Keratinocyte (primary cell): ENCODE measurements at regions not wholly inside any gene's neighbourhood (a gene's known extent, or its start where the extent isn't known, plus 50 kb on each side); places are given as distances from the start of the nearest gene placed in this dataset.

Experiments
- EZH2 ChIP-seq: IDR thresholded peaks from one replicate; pipeline ENCODE4 v1.6.1; 2012; ENCODE audit warnings: inconsistent platforms, mild to moderate bottlenecking, low read length, moderate library complexity
- TF ChIP-seq, protein P1 (sequence below), 3 experiments: IDR thresholded peaks in 1 of 3; conservative IDR thresholded peaks in 1 of 3; optimal IDR thresholded peaks in 1 of 3; 2 replicates in 2 of 3; 3 replicates in 1 of 3; pipeline versions ENCODE3 to v1.5.1; 2011; ENCODE audit warnings: low read length in 3 of 3, mild to moderate bottlenecking in 3 of 3, moderate library complexity in 2 of 3, control low read depth in 1 of 3, inconsistent platforms in 1 of 3; ENCODE audit not compliant: insufficient read depth in 2 of 3; ENCODE audit errors: extremely low read depth in 1 of 3

GRCh38 chr6:140382355-140382754, 1007.9 kb upstream of the CITED2 start:
- TF ChIP-seq, protein P1, sequence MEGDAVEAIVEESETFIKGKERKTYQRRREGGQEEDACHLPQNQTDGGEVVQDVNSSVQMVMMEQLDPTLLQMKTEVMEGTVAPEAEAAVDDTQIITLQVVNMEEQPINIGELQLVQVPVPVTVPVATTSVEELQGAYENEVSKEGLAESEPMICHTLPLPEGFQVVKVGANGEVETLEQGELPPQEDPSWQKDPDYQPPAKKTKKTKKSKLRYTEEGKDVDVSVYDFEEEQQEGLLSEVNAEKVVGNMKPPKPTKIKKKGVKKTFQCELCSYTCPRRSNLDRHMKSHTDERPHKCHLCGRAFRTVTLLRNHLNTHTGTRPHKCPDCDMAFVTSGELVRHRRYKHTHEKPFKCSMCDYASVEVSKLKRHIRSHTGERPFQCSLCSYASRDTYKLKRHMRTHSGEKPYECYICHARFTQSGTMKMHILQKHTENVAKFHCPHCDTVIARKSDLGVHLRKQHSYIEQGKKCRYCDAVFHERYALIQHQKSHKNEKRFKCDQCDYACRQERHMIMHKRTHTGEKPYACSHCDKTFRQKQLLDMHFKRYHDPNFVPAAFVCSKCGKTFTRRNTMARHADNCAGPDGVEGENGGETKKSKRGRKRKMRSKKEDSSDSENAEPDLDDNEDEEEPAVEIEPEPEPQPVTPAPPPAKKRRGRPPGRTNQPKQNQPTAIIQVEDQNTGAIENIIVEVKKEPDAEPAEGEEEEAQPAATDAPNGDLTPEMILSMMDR (optimal IDR thresholded peaks at IDR 0.05 in 1 of 3, IDR thresholded peaks at IDR 0.05 in 1 of 3, conservative IDR thresholded peaks at IDR 0.05 in 1 of 3; ENCODE audit: extremely low read depth in 1 of 3, insufficient read depth in 2 of 3, low read length in 3 of 3) = no peak
- TF ChIP-seq EZH2 = no peak
